ENCODE measurements at regions not wholly inside any gene's neighbourhood (a gene's known extent, or its start where the extent isn't known, plus 50 kb on each side); places are given as distances from the start of the nearest gene placed in this dataset.

GRCh38 chr6:141326426-141326825, 806.3 kb upstream of the GJE1 start:
- no peak overlapping the region for H3K9ac ChIP-seq (ENCODE audit: insufficient read depth in 1 of 2, low read depth in 2 of 2, low read length in 2 of 2)
- no peak for FAIRE-seq
- no peak overlapping the region for H3K4me3 ChIP-seq

More at GRCh38 chr6:141326426-141326825, 806.3 kb upstream of the GJE1 start:
- no TSS peak for BruUV-seq (replicated peaks)
- Histone ChIP-seq H3K4me2 (ENCODE audit: insufficient read depth, low read length) (no peak overlapping the region), H3K36me3 (ENCODE audit: control insufficient read depth, insufficient read depth, low read length) (no peaks in the 10 kb centered on the region), H3K79me2 (ENCODE audit: control insufficient read depth, insufficient read depth, low read length) (no peaks in the 10 kb centered on the region), H3K9me3 (replicated peaks; ENCODE audit: control insufficient read depth, insufficient read depth, low read depth, low read length) (peaks cover 3% of the 10 kb centered on the region; the same call in 1 of the 2 replicates), H3K27ac (ENCODE audit: extremely low read depth, low read depth, low read length) (no peak overlapping the region), H3K27me3 (ENCODE audit: control insufficient read depth in 2 of 2, insufficient read depth in 2 of 2, low read length in 2 of 2) (no peaks in the 10 kb centered on the region), H4K20me1 (replicated peaks; ENCODE audit: control insufficient read depth, insufficient read depth, low read length) (no peaks in the 10 kb centered on the region), H2AFZ (ENCODE audit: low read depth, low read length) (no peak overlapping the region), H3K4me1 (replicated peaks in 1 of 2; ENCODE audit: control insufficient read depth in 2 of 2, insufficient read depth in 2 of 2, low read length in 2 of 2) (no peaks in the 10 kb centered on the region), H3K9me1 (ENCODE audit: control insufficient read depth, insufficient read depth, low read length) (no peaks in the 10 kb centered on the region)
- in situ Hi-C loops (cut with MboI) (no loop called here), intact Hi-C loops (cut with micrococcal nuclease) (no loop called here)
- CTCF ChIA-PET (ENCODE audit: low intra/inter-chr PET ratio): no interaction called here
- DNase-seq (ENCODE audit: extremely low read depth in 1 of 4, low spot score in 3 of 4) (peak in 1 of 4 experiments; percentile 2), ATAC-seq (no peak)
- POLR2A ChIA-PET: no interaction called here
- TF ChIP-seq RBM34 (IDR thresholded peaks at IDR 0.05; ENCODE audit: borderline replicate concordance, insufficient read depth, low read length): no peak
- no peak for TF ChIP-seq ZC3H8 (IDR thresholded peaks at IDR 0.05)
- TF ChIP-seq ZFPM2 (CRISPR knock-in tag; IDR thresholded peaks at IDR 0.05): no peak
- peak; percentile 59; the same call in 1 of the 2 replicates for TF ChIP-seq JUNB (CRISPR knock-in tag; conservative IDR thresholded peaks at IDR 0.05)
- TF ChIP-seq FOSL1 (tag; conservative IDR thresholded peaks at IDR 0.05): 0 out of 2 replicates have a peak, but pooled peaks have one; percentile 11
- TF ChIP-seq KLF16 (IDR thresholded peaks at IDR 0.05): no peak
- TF ChIP-seq, protein P1, sequence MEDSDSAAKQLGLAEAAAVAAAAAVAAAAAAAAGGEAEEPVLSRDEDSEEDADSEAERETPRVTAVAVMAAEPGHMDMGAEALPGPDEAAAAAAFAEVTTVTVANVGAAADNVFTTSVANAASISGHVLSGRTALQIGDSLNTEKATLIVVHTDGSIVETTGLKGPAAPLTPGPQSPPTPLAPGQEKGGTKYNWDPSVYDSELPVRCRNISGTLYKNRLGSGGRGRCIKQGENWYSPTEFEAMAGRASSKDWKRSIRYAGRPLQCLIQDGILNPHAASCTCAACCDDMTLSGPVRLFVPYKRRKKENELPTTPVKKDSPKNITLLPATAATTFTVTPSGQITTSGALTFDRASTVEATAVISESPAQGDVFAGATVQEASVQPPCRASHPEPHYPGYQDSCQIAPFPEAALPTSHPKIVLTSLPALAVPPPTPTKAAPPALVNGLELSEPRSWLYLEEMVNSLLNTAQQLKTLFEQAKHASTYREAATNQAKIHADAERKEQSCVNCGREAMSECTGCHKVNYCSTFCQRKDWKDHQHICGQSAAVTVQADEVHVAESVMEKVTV (CRISPR knock-in tag; IDR thresholded peaks at IDR 0.05): no peak
- no peak for TF ChIP-seq ZNF277 (CRISPR knock-in tag; IDR thresholded peaks at IDR 0.05; ENCODE audit: borderline replicate concordance)
- no peak for TF ChIP-seq NFIC (IDR thresholded peaks at IDR 0.05)
- under 1% methylated on average over 5 of the region's 5 CpGs for WGBS (ENCODE audit: insufficient coverage, low coverage, missing lambda C conversion rate)

All from K562 (cell line).